ENCODE measurements at regions not wholly inside any gene's neighbourhood (a gene's known extent, or its start where the extent isn't known, plus 50 kb on each side); places are given as distances from the start of the nearest gene placed in this dataset.

GRCh38 chr21:27024971-27025370 lies 58.1 kb upstream of the ADAMTS5 start:
- no peaks in the 10 kb centered on the region for H3K36me3 ChIP-seq (ENCODE audit: insufficient read depth in 1 of 2, low read depth in 1 of 2)
- H3K27ac ChIP-seq: no peak overlapping the region
- no peaks in the 10 kb centered on the region for H3K27me3 ChIP-seq (ENCODE audit: insufficient read depth in 3 of 3, low read length in 2 of 3)
- 88 to 92% (median 91%) methylated on average over 1 of the region's 1 CpG for WGBS, 3 donors
- DNase-seq (no peak), ATAC-seq (no peak)
- H3K9me3 ChIP-seq: no peaks in the 10 kb centered on the region
- H3K4me1 ChIP-seq: no peaks in the 10 kb centered on the region
- intact Hi-C loops (cut with DNase I): no loop called here
- H3K4me3 ChIP-seq: no peak overlapping the region
- no peak for TF ChIP-seq CTCF (IDR thresholded peaks at IDR 0.05)

GRCh38 chr21:27024301-27024700 lies 57.4 kb upstream of the ADAMTS5 start:
- peaks cover 0 to 2% (median 0%) of the 10 kb centered on the region in 3 donors for H3K27me3 ChIP-seq (ENCODE audit: insufficient read depth in 3 of 3, low read length in 2 of 3)
- TF ChIP-seq CTCF (IDR thresholded peaks at IDR 0.05): no peak
- H3K36me3 ChIP-seq (ENCODE audit: insufficient read depth in 1 of 2, low read depth in 1 of 2): no peaks in the 10 kb centered on the region
- 15 to 22% (median 19%) methylated on average over 1 of the region's 1 CpG for WGBS, 3 donors
- no peaks in the 10 kb centered on the region for H3K9me3 ChIP-seq
- DNase-seq (no peak), ATAC-seq (no peak)
- no peak overlapping the region for H3K4me3 ChIP-seq
- no peaks in the 10 kb centered on the region for H3K4me1 ChIP-seq
- intact Hi-C loops (cut with DNase I): no loop called here
- no peak overlapping the region for H3K27ac ChIP-seq

- DNase-seq: no peak
- Histone ChIP-seq H3K27me3 (ENCODE audit: insufficient read depth in 3 of 3, low read length in 2 of 3) (peaks cover 0 to 2% (median 0%) of the 10 kb centered on the region in 3 donors), H3K36me3 (ENCODE audit: insufficient read depth in 1 of 2, low read depth in 1 of 2) (no peaks in the 10 kb centered on the region), H3K27ac (no peak overlapping the region), H3K4me3 (no peak overlapping the region), H3K4me1 (no peaks in the 10 kb centered on the region), H3K9me3 (no peaks in the 10 kb centered on the region)
- intact Hi-C loops (cut with DNase I): no loop called here
- WGBS, 3 donors: 83 to 85% (median 83%) methylated on average over 4 of the region's 4 CpGs
- no peak for ATAC-seq
- no peak for TF ChIP-seq CTCF (IDR thresholded peaks at IDR 0.05)
These were observed 56.3 kb upstream of the ADAMTS5 start for GRCh38 chr21:27023186-27023585.

GRCh38 chr21:27021801-27022200 lies 54.9 kb upstream of the ADAMTS5 start:
- H3K36me3 ChIP-seq (ENCODE audit: insufficient read depth in 1 of 2, low read depth in 1 of 2): no peaks in the 10 kb centered on the region
- H3K9me3 ChIP-seq: no peaks in the 10 kb centered on the region
- ATAC-seq (no peak), DNase-seq (no peak)
- 81 to 88% (median 88%) methylated on average over 1 of the region's 1 CpG for WGBS, 3 donors
- intact Hi-C loops (cut with DNase I): no loop called here
- no peak overlapping the region for H3K4me3 ChIP-seq
- TF ChIP-seq CTCF (IDR thresholded peaks at IDR 0.05): no peak
- no peaks in the 10 kb centered on the region for H3K4me1 ChIP-seq
- H3K27me3 ChIP-seq (ENCODE audit: insufficient read depth in 3 of 3, low read length in 2 of 3): peaks cover 0 to 2% (median 0%) of the 10 kb centered on the region in 3 donors
- H3K27ac ChIP-seq: no peak overlapping the region

- Histone ChIP-seq H3K36me3 (ENCODE audit: insufficient read depth in 1 of 2, low read depth in 1 of 2) (no peaks in the 10 kb centered on the region), H3K27ac (no peak overlapping the region), H3K27me3 (ENCODE audit: insufficient read depth in 3 of 3, low read length in 2 of 3) (peaks cover 0 to 2% (median 0%) of the 10 kb centered on the region in 3 donors), H3K4me3 (no peak overlapping the region), H3K4me1 (no peaks in the 10 kb centered on the region), H3K9me3 (no peaks in the 10 kb centered on the region)
- no peak for ATAC-seq
- WGBS, 3 donors: 90 to 93% (median 90%) methylated on average over 1 of the region's 1 CpG
- no peak for TF ChIP-seq CTCF (IDR thresholded peaks at IDR 0.05)
- intact Hi-C loops (cut with DNase I): no loop called here
- no peak for DNase-seq
These were observed 54.2 kb upstream of the ADAMTS5 start for GRCh38 chr21:27021046-27021445.

All from psoas muscle (tissue), 7 donors.